ENCODE measurements at regions not wholly inside any gene's neighbourhood (a gene's known extent, or its start where the extent isn't known, plus 50 kb on each side); places are given as distances from the start of the nearest gene placed in this dataset.

DNA sequence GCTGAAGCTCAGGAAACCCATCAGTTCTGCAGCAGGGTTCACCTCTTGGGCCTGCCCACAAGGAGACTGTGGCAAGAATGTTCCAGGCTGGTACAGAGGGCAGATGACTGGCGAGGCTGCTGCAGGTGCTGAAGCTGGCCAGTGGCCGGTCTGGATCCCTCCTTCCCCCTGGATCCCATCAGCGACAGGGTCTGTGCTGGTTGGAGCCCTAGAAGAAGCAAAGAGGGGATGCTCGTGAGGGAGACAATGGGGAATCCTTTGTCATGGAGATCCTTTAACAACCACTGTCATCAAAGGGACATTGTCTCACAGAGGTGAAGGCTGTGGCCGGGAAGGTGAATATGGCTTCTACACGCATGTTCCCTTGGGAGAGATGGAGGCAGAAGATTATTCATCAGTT, 211.4 kb upstream of the TMEM132C start:
- TF ChIP-seq, protein P1, sequence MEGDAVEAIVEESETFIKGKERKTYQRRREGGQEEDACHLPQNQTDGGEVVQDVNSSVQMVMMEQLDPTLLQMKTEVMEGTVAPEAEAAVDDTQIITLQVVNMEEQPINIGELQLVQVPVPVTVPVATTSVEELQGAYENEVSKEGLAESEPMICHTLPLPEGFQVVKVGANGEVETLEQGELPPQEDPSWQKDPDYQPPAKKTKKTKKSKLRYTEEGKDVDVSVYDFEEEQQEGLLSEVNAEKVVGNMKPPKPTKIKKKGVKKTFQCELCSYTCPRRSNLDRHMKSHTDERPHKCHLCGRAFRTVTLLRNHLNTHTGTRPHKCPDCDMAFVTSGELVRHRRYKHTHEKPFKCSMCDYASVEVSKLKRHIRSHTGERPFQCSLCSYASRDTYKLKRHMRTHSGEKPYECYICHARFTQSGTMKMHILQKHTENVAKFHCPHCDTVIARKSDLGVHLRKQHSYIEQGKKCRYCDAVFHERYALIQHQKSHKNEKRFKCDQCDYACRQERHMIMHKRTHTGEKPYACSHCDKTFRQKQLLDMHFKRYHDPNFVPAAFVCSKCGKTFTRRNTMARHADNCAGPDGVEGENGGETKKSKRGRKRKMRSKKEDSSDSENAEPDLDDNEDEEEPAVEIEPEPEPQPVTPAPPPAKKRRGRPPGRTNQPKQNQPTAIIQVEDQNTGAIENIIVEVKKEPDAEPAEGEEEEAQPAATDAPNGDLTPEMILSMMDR (IDR thresholded peaks at IDR 0.05) = no peak
- DNase-seq = no peak
- no peak overlapping the region for H3K4me3 Mint-ChIP-seq
- H3K27ac Mint-ChIP-seq = no peak overlapping the region
- POLR2A ChIA-PET = no interaction called here
- intact Hi-C loops (cut with micrococcal nuclease) = no loop called here
- H3K9me3 Mint-ChIP-seq = no peaks in the 10 kb centered on the region
- H3K36me3 Mint-ChIP-seq (ENCODE audit: low read depth) = no peaks in the 10 kb centered on the region
- CTCF ChIA-PET = no interaction called here
- ATAC-seq = no peak
- no peaks in the 10 kb centered on the region for H3K4me1 Mint-ChIP-seq (ENCODE audit: low read depth)
- H3K27me3 Mint-ChIP-seq = no peaks in the 10 kb centered on the region

DNA sequence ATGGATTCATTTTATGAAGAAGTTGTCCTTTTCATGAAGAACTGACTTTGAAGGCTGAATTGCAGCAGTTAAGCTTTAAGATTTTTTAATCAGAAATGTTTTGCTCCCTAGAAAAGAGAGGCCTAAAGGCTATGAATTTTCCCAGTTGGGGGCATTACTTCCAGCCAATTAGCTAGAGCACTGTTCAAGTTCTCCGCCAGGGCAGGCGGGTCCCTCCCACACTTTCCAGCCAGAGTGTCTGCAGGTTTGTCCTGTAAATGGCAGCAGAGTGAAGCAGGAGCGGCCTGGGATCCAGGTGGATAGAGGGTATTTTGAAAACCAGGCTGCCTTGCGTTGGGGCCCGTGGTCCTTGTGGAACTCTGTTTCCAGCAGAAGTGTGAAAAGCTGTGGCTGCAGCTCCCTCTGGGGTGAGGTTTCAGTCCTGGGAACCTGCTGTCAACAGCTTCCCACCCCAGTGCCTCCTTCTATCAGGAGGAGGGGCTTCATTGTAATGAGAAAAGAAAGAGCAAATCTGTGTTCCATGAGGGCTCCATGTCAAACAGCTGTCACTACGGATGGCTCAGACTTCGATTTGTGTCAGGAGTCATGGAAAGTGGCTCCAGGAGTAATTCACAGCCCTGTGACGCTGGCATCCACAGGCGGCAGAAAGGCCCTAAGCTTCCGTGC, 210.7 kb upstream of the TMEM132C start:
- no peak overlapping the region for H3K27ac Mint-ChIP-seq

DNA sequence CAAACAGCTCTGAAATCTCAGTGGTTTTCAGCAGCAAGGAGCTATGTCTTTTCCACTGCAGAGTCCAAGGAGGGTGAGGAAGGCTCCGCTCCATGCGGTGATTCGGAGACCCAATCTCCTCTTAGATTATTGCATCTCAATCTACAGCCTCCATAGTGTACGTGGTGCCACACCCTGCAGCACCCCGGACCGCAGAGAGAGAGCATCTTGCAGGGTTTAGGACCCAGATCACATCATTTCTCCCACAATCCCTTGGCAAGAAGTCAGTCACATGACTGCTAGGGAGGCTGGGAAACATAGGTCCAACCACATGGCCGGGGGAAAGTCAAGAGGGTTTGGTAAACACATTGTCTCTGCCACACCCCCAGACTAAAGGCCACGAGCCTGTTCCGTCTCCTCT, 209.4 kb upstream of the TMEM132C start:
- ChIA-PET POLR2A (no interaction called here), CTCF (no interaction called here)
- no peaks in the 10 kb centered on the region for H3K9me3 Mint-ChIP-seq
- no peak for DNase-seq
- H3K27ac Mint-ChIP-seq = no peak overlapping the region
- H3K4me3 Mint-ChIP-seq = no peak overlapping the region
- no peaks in the 10 kb centered on the region for H3K27me3 Mint-ChIP-seq
- no peak for ATAC-seq
- TF ChIP-seq, protein P1 (IDR thresholded peaks at IDR 0.05) = no peak
- H3K4me1 Mint-ChIP-seq (ENCODE audit: low read depth) = no peaks in the 10 kb centered on the region
- H3K36me3 Mint-ChIP-seq (ENCODE audit: low read depth) = no peaks in the 10 kb centered on the region
- intact Hi-C loops (cut with micrococcal nuclease) = no loop called here

More for the DNA sequence above, 210.7 kb upstream of the TMEM132C start:
- Mint-ChIP-seq H3K4me3 (no peak overlapping the region), H3K4me1 (ENCODE audit: low read depth) (no peaks in the 10 kb centered on the region), H3K9me3 (no peaks in the 10 kb centered on the region), H3K27me3 (no peaks in the 10 kb centered on the region), H3K36me3 (ENCODE audit: low read depth) (no peaks in the 10 kb centered on the region)
- ATAC-seq (no peak), DNase-seq (no peak)
- TF ChIP-seq, protein P1 (IDR thresholded peaks at IDR 0.05) = no peak
- ChIA-PET POLR2A (no interaction called here), CTCF (interaction anchor here (0.6 kb wide), 1 partner anchor 559 kb away, joined by 3 read pairs; no protein-coding TSS in a partner anchor)
- intact Hi-C loops (cut with micrococcal nuclease) = no loop called here

DNA sequence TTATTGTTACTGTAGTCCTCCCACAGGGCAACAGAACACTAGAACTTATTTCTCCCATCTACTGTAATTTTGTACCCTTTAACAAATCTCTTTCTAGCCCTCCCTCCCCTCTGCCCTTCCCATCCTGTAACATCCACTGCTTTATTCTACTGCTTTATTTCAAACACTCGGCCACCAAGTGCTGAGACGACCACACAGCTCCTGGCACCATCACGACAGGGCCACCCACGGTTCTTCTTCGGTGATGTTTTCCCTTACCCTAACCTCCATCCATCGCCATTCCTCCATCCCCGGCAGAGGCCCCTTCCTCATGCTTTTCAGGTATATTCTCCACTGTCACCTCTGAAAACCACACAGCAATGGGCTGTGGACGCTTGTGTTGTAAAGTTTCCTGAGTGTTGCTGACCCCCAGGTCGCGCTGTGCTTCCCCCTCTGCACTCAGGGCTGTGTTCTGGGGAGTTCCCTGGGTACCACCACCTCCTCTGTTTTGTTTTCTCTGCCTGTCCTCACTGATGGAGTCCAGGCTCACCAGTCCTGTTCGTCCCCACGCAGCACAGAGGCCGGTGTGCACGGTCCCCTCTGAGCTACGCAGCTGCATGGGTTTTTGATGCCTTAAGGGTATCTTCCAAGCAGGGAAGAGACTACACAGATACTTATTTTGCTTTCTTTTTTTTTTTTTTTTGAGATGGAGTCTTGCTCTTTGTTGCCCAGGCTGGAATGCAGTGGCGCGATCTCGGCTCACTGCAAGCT, 207.2 kb upstream of the TMEM132C start:
- H3K36me3 Mint-ChIP-seq (ENCODE audit: low read depth) = no peaks in the 10 kb centered on the region
- DNase-seq (no peak), ATAC-seq (no peak)
- H3K4me1 Mint-ChIP-seq (ENCODE audit: low read depth) = no peaks in the 10 kb centered on the region
- H3K9me3 Mint-ChIP-seq = peaks cover 5% of the 10 kb centered on the region
- no peaks in the 10 kb centered on the region for H3K27me3 Mint-ChIP-seq
- TF ChIP-seq, protein P1 (IDR thresholded peaks at IDR 0.05) = no peak
- H3K27ac Mint-ChIP-seq = no peak overlapping the region
- POLR2A ChIA-PET = no interaction called here
- intact Hi-C loops (cut with micrococcal nuclease) = no loop called here
- CTCF ChIA-PET = interaction anchor here (0.6 to 1.3 kb wide), 2 partner anchors 9 to 390 kb away, joined by 3 to 5 read pairs; no protein-coding TSS in a partner anchor
- no peak overlapping the region for H3K4me3 Mint-ChIP-seq

DNA sequence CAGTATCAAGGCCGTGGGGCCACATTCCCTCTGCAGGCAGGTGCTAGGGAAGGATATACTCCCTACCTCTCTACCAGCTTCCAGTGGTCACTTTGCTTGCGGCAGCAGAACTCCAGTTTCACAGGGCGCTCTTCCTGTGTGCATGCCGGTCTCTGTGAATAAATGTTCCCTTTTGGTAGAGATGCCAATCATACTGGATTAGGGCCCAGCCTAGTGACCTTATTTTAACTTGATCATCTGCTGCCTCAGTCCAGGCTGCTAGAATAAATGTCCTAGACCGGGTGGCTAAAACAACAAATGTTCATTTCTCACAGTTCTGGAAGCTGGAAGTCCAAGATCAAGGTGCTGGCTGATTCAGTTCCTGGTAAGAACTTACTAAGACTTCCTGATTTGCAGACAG, 198.8 kb upstream of the TMEM132C start:
- DNase-seq = no peak
- Mint-ChIP-seq H3K27ac (no peak overlapping the region), H3K27me3 (peaks cover 2% of the 10 kb centered on the region), H3K36me3 (ENCODE audit: low read depth) (no peaks in the 10 kb centered on the region), H3K9me3 (peaks cover 6% of the 10 kb centered on the region), H3K4me1 (ENCODE audit: low read depth) (no peaks in the 10 kb centered on the region), H3K4me3 (no peak overlapping the region)
- intact Hi-C loops (cut with micrococcal nuclease) = no loop called here
- ChIA-PET POLR2A (no interaction called here), CTCF (interaction anchor here (1.2 to 2.1 kb wide), 2 partner anchors 8 to 10 kb away, joined by 5 to 8 read pairs; no protein-coding TSS in a partner anchor)
- no peak for ATAC-seq
- TF ChIP-seq, protein P1 (IDR thresholded peaks at IDR 0.05) = no peak
